Vagina (tissue), 2 donors: ENCODE measurements at regions not wholly inside any gene's neighbourhood (a gene's known extent, or its start where the extent isn't known, plus 50 kb on each side); places are given as distances from the start of the nearest gene placed in this dataset.
"Not testable (repeated sequence)": the region's sequence is repeated elsewhere in the genome, so short reads cannot be mapped to it uniquely, and the experiment has no call there.

Experiments
- DNase-seq, 2 donors: peaks; one replicate each; pipeline ENCODE4 v3.0.0-alpha.2; 2017; ENCODE audit errors: extremely low spot score in 2 of 2
- H3K27ac ChIP-seq: fragments of 200-600 bp; sonication (generic); one replicate; pipeline ENCODE4 v1.5.1; 2019
- H3K27me3 ChIP-seq: fragments of 200-600 bp; sonication (generic); one replicate; pipeline ENCODE4 v1.5.1; 2019
- H3K36me3 ChIP-seq, 2 donors: fragments of 200-600 bp; sonication (generic); one replicate each; pipeline ENCODE4 v1.5.1; 2017 to 2019
- H3K4me1 ChIP-seq: fragments of 200-600 bp; sonication (generic); one replicate; pipeline ENCODE4 v1.5.1; 2019
- H3K4me3 ChIP-seq, 2 donors: fragments of 200-600 bp; sonication (generic); 1 replicate in 1 of 2; 2 replicates in 1 of 2; pipeline ENCODE4 v1.5.1; 2016 to 2019
- H3K9me3 ChIP-seq: fragments of 200-600 bp; sonication (generic); one replicate; pipeline ENCODE4 v1.5.1; 2019
- CTCF ChIP-seq, 3 experiments: fragments of 450-650 bp in 2 of 3; fragments of 200-600 bp in 1 of 3; sonication (generic) in 1 of 3; IDR thresholded peaks; one replicate each; pipeline ENCODE4 v1.5.1; 2017 to 2019; ENCODE audit warnings: antibody characterized with exemption in 3 of 3, mild to moderate bottlenecking in 2 of 3, moderate library complexity in 2 of 3
- POLR2A ChIP-seq, 2 donors: fragments of 450-650 bp; IDR thresholded peaks; one replicate each; pipeline ENCODE4 v1.6.1; 2017; ENCODE audit warnings: antibody characterized with exemption in 2 of 2, mild to moderate bottlenecking in 2 of 2, moderate library complexity in 2 of 2
- POLR2AphosphoS5 ChIP-seq, 2 donors: sonication (generic); formaldehyde crosslinking; IDR thresholded peaks; one replicate each; pipeline ENCODE4 v1.9.0; 2017; ENCODE audit warnings: antibody characterized with exemption in 2 of 2, mild to moderate bottlenecking in 2 of 2, low read depth in 1 of 2; ENCODE audit not compliant: insufficient read depth in 1 of 2
- intact Hi-C: fragments of 100-400 bp; cut with DNase I; formaldehyde crosslinking; loops from one replicate; pipeline ENCODE4 v1.15.1; 2023

GRCh38 chr4:85180533-85180932, 214.0 kb upstream of the WDFY3 start:
- H3K4me1 ChIP-seq, result no peaks in the 10 kb centered on the region
- H3K4me3 ChIP-seq, result no peak overlapping the region
- intact Hi-C loops, result no loop called here
- no peaks in the 10 kb centered on the region for H3K27me3 ChIP-seq
- H3K27ac ChIP-seq, result no peak overlapping the region
- no peaks in the 10 kb centered on the region for H3K36me3 ChIP-seq
- no peak for DNase-seq
- no peaks in the 10 kb centered on the region for H3K9me3 ChIP-seq
- TF ChIP-seq CTCF (IDR thresholded peaks at IDR 0.05) (no peak), POLR2AphosphoS5 (IDR thresholded peaks at IDR 0.05; ENCODE audit: insufficient read depth in 1 of 2, low read depth in 1 of 2) (no peak), POLR2A (IDR thresholded peaks at IDR 0.05) (no peak)

- Histone ChIP-seq H3K9me3 (no peaks in the 10 kb centered on the region), H3K4me3 (no peak overlapping the region), H3K4me1 (no peaks in the 10 kb centered on the region), H3K27ac (no peak overlapping the region), H3K27me3 (no peaks in the 10 kb centered on the region), H3K36me3 (no peaks in the 10 kb centered on the region)
- TF ChIP-seq POLR2AphosphoS5 (IDR thresholded peaks at IDR 0.05; ENCODE audit: insufficient read depth in 1 of 2, low read depth in 1 of 2) (no peak), CTCF (IDR thresholded peaks at IDR 0.05) (no peak), POLR2A (IDR thresholded peaks at IDR 0.05) (no peak)
- intact Hi-C loops, result no loop called here
- DNase-seq, result no peak
Measured at GRCh38 chr4:85187106-85187505, 220.6 kb upstream of the WDFY3 start.

- H3K27me3 ChIP-seq, intact Hi-C loops, H3K4me1 ChIP-seq, H3K9me3 ChIP-seq, H3K36me3 ChIP-seq, H3K4me3 ChIP-seq, DNase-seq, H3K27ac ChIP-seq: not testable (repeated sequence)
Measured at GRCh38 chr4:85196015-85196414, 229.5 kb upstream of the WDFY3 start.

GRCh38 chr4:85200106-85200505, 233.6 kb upstream of the WDFY3 start:
- intact Hi-C loops, result no loop called here
- Histone ChIP-seq H3K27me3 (no peaks in the 10 kb centered on the region), H3K9me3 (no peaks in the 10 kb centered on the region), H3K36me3 (no peaks in the 10 kb centered on the region), H3K4me1 (no peaks in the 10 kb centered on the region), H3K27ac (no peak overlapping the region), H3K4me3 (no peak overlapping the region)
- no peak for DNase-seq
- TF ChIP-seq CTCF (IDR thresholded peaks at IDR 0.05) (no peak), POLR2A (IDR thresholded peaks at IDR 0.05) (no peak)

GRCh38 chr4:85209161-85209560, 242.7 kb upstream of the WDFY3 start:
- no peak for DNase-seq
- intact Hi-C loops, result no loop called here
- H3K9me3 ChIP-seq, result no peaks in the 10 kb centered on the region
- no peaks in the 10 kb centered on the region for H3K4me1 ChIP-seq
- no peak overlapping the region for H3K4me3 ChIP-seq
- H3K27me3 ChIP-seq, result no peaks in the 10 kb centered on the region
- no peak overlapping the region for H3K27ac ChIP-seq
- TF ChIP-seq POLR2AphosphoS5 (IDR thresholded peaks at IDR 0.05; ENCODE audit: insufficient read depth in 1 of 2, low read depth in 1 of 2), result no peak
- no peak for TF ChIP-seq POLR2A (IDR thresholded peaks at IDR 0.05)
- no peaks in the 10 kb centered on the region for H3K36me3 ChIP-seq

- TF ChIP-seq POLR2AphosphoS5 (IDR thresholded peaks at IDR 0.05; ENCODE audit: insufficient read depth in 1 of 2, low read depth in 1 of 2) (no peak), POLR2A (IDR thresholded peaks at IDR 0.05) (no peak), CTCF (IDR thresholded peaks at IDR 0.05) (no peak)
- Histone ChIP-seq H3K4me3 (no peak overlapping the region), H3K4me1 (no peaks in the 10 kb centered on the region), H3K27ac (no peak overlapping the region), H3K36me3 (no peaks in the 10 kb centered on the region), H3K27me3 (no peaks in the 10 kb centered on the region), H3K9me3 (no peaks in the 10 kb centered on the region)
- DNase-seq, result no peak
- intact Hi-C loops, result no loop called here
Measured at GRCh38 chr4:85210353-85210752, 243.9 kb upstream of the WDFY3 start.

- H3K27me3 ChIP-seq, intact Hi-C loops, DNase-seq, H3K4me3 ChIP-seq, H3K36me3 ChIP-seq, H3K9me3 ChIP-seq, H3K4me1 ChIP-seq, H3K27ac ChIP-seq: not testable (repeated sequence)
Measured at GRCh38 chr4:85216571-85216970, 250.1 kb upstream of the WDFY3 start.
